ENCODE measurements at regions not wholly inside any gene's neighbourhood (a gene's known extent, or its start where the extent isn't known, plus 50 kb on each side); places are given as distances from the start of the nearest gene placed in this dataset.

GRCh38 chr9:2936221-2936620 is 92.3 kb upstream of the PUM3 start (continued):
- TF ChIP-seq CTCF (IDR thresholded peaks at IDR 0.05) (no peak), ZNF121 (CRISPR knock-in tag; IDR thresholded peaks at IDR 0.05) (no peak), ARID4B (CRISPR knock-in tag; IDR thresholded peaks at IDR 0.05; ENCODE audit: borderline replicate concordance) (no peak)

GRCh38 chr9:2934883-2935282 is 91.0 kb upstream of the PUM3 start:
- no peak overlapping the region for H3K27ac Mint-ChIP-seq
- H3K4me1 Mint-ChIP-seq, result no peaks in the 10 kb centered on the region

More at GRCh38 chr9:2934883-2935282, 91.0 kb upstream of the PUM3 start:
- H3K36me3 Mint-ChIP-seq, result no peaks in the 10 kb centered on the region
- ATAC-seq, result no peak
- CTCF ChIA-PET, result no interaction called here
- no peak for TF ChIP-seq SMAD4 (CRISPR knock-in tag; IDR thresholded peaks at IDR 0.05)
- no peak for TF ChIP-seq RORB (CRISPR knock-in tag; IDR thresholded peaks at IDR 0.05)
- TF ChIP-seq GRHL2 (CRISPR knock-in tag; IDR thresholded peaks at IDR 0.05; ENCODE audit: insufficient replicate concordance, severe bottlenecking), result no peak
- no peak for TF ChIP-seq ZNF219 (CRISPR knock-in tag; IDR thresholded peaks at IDR 0.05; ENCODE audit: borderline replicate concordance)
- no peak for TF ChIP-seq IRF1 (CRISPR knock-in tag; IDR thresholded peaks at IDR 0.05)
- TF ChIP-seq IRF2 (CRISPR knock-in tag; IDR thresholded peaks at IDR 0.05; ENCODE audit: borderline replicate concordance, low read depth), result no peak
- no peak for TF ChIP-seq OVOL2 (CRISPR knock-in tag; IDR thresholded peaks at IDR 0.05; ENCODE audit: borderline replicate concordance)
- TF ChIP-seq PREB (CRISPR knock-in tag; IDR thresholded peaks at IDR 0.05; ENCODE audit: borderline replicate concordance), result no peak
- TF ChIP-seq HMGXB4 (CRISPR knock-in tag; IDR thresholded peaks at IDR 0.05), result no peak
- TF ChIP-seq EMX1 (CRISPR knock-in tag; IDR thresholded peaks at IDR 0.05), result no peak
- TF ChIP-seq PRRX2 (CRISPR knock-in tag; IDR thresholded peaks at IDR 0.05), result no peak
- TF ChIP-seq ETV6 (CRISPR knock-in tag; IDR thresholded peaks at IDR 0.05), result no peak
- no peak for TF ChIP-seq ZNF263 (CRISPR knock-in tag; IDR thresholded peaks at IDR 0.05; ENCODE audit: low read depth)
- TF ChIP-seq MAX (CRISPR knock-in tag; IDR thresholded peaks at IDR 0.05), result no peak
- TF ChIP-seq ZNF423 (CRISPR knock-in tag; IDR thresholded peaks at IDR 0.05), result no peak
- no peak for TF ChIP-seq USF1 (CRISPR knock-in tag; IDR thresholded peaks at IDR 0.05)
- no peak for TF ChIP-seq CREB1 (CRISPR knock-in tag; IDR thresholded peaks at IDR 0.05)
- no peak for TF ChIP-seq ATF2 (CRISPR knock-in tag; IDR thresholded peaks at IDR 0.05; ENCODE audit: borderline replicate concordance, low read depth)
- POLR2A ChIA-PET, result interaction anchor here (0.5 kb wide), 1 partner anchor 60 kb away, joined by 3 read pairs; no protein-coding TSS in a partner anchor
- no peaks in the 10 kb centered on the region for H3K27me3 Mint-ChIP-seq (ENCODE audit: low read depth)
- H3K4me3 Mint-ChIP-seq, result no peak overlapping the region
- DNase-seq (ENCODE audit: low spot score), result no peak
- H3K9me3 Mint-ChIP-seq, result no peaks in the 10 kb centered on the region

All from WTC11 (cell line).